H1 (cell line): ENCODE measurements at regions not wholly inside any gene's neighbourhood (a gene's known extent, or its start where the extent isn't known, plus 50 kb on each side); places are given as distances from the start of the nearest gene placed in this dataset.

Experiments used
- CTCF ChIA-PET: fragments of 300-600 bp; sonication (Branson Sonifier 250); formaldehyde crosslinking; loops from one replicate; lab custom pipeline; 2021; ENCODE audit not compliant: partially characterized antibody; lab: Charles Lee
- POLR2A ChIA-PET: fragments of 300-600 bp; sonication (Branson Sonifier 250); formaldehyde crosslinking; loops from one replicate; lab custom pipeline; 2021; ENCODE audit warnings: inconsistent platforms; ENCODE audit not compliant: partially characterized antibody; lab: Charles Lee
- DNase-seq, 2 experiments: peaks; one replicate each; pipeline versions ENCODE4 v3.0.0 to v3.0.0-alpha.2; 2010 to 2022; ENCODE audit warnings: low spot score in 2 of 2, low read depth in 1 of 2, mixed read lengths in 1 of 2
- FAIRE-seq: peaks from 2 replicates; lab custom pipeline; 2011; peaks lifted over from hg19 to GRCh38; lab: Jason Lieb, UNC
- H2AFZ ChIP-seq: 2 replicates; pipeline ENCODE4 v1.8.1; 2012; ENCODE audit warnings: low read length, inconsistent platforms
- H2AK5ac ChIP-seq: 2 replicates; pipeline ENCODE4 v1.6.1; 2013; ENCODE audit warnings: low read depth, low read length
- H2BK120ac ChIP-seq: replicated peaks from 2 replicates; pipeline ENCODE3; 2013; ENCODE audit warnings: low read depth, low read length, inconsistent platforms
- H2BK12ac ChIP-seq: 2 replicates; pipeline ENCODE4 v1.6.1; 2013; ENCODE audit warnings: low read depth, low read length
- H2BK15ac ChIP-seq: 2 replicates; pipeline ENCODE4 v1.6.1; 2013; ENCODE audit warnings: low read length
- H2BK20ac ChIP-seq: 2 replicates; pipeline ENCODE4 v1.6.1; 2013; ENCODE audit warnings: low read length
- H2BK5ac ChIP-seq: 2 replicates; pipeline ENCODE4 v1.6.1; 2013; ENCODE audit warnings: low read depth, low read length
- H3K14ac ChIP-seq: 2 replicates; pipeline ENCODE4 v1.6.1; 2013; ENCODE audit warnings: inconsistent platforms; ENCODE audit not compliant: insufficient read length
- H3K18ac ChIP-seq: 2 replicates; pipeline ENCODE4 v1.6.1; 2013; ENCODE audit warnings: low read length; ENCODE audit errors: extremely low read depth
- H3K23ac ChIP-seq: 2 replicates; pipeline ENCODE4 v1.6.1; 2013; ENCODE audit warnings: inconsistent platforms; ENCODE audit not compliant: insufficient read length
- H3K23me2 ChIP-seq: 2 replicates; pipeline ENCODE4 v1.6.1; 2013; ENCODE audit warnings: low read depth, low read length
- H3K27ac ChIP-seq: 2 replicates; pipeline ENCODE4 v1.6.1; 2011; ENCODE audit warnings: low read depth, low read length, inconsistent platforms
- H3K27me3 ChIP-seq, 4 experiments: replicated peaks in 1 of 4; 1 replicate in 1 of 4; 2 replicates in 3 of 4; pipeline versions ENCODE4 v1.6.1 to v1.8.1; 2011 to 2013; ENCODE audit warnings: low read length in 3 of 4, mild to moderate bottlenecking in 3 of 4, inconsistent platforms in 2 of 4, mixed read lengths in 2 of 4, moderate library complexity in 1 of 4; ENCODE audit not compliant: control insufficient read depth in 3 of 4, insufficient read depth in 3 of 4; ENCODE audit errors: extremely low read depth in 1 of 4
- H3K36me3 ChIP-seq, 4 experiments: 2 replicates each; pipeline versions ENCODE4 v1.6.1 to v1.8.1; 2011 to 2013; ENCODE audit warnings: mild to moderate bottlenecking in 4 of 4, low read length in 3 of 4, moderate library complexity in 2 of 4, control low read depth in 1 of 4, inconsistent platforms in 1 of 4; ENCODE audit not compliant: insufficient read depth in 4 of 4, control insufficient read depth in 2 of 4
- H3K4ac ChIP-seq: replicated peaks from 2 replicates; pipeline ENCODE3; 2013; ENCODE audit warnings: low read length, low read depth, mixed read lengths, inconsistent platforms; ENCODE audit not compliant: insufficient read length
- H3K4me1 ChIP-seq, 4 experiments: replicated peaks in 1 of 4; 1 replicate in 1 of 4; 2 replicates in 3 of 4; pipeline versions ENCODE4 v1.6.1 to v1.8.1; 2011 to 2013; ENCODE audit warnings: low read length in 3 of 4, inconsistent platforms in 2 of 4, mixed read lengths in 1 of 4; ENCODE audit not compliant: insufficient read depth in 4 of 4, control insufficient read depth in 3 of 4
- H3K4me2 ChIP-seq, 2 experiments: 2 replicates each; pipeline versions ENCODE4 v1.6.1 to v1.8.1; 2011 to 2013; ENCODE audit warnings: low read depth in 2 of 2, low read length in 2 of 2, control low read depth in 1 of 2, inconsistent platforms in 1 of 2, mild to moderate bottlenecking in 1 of 2; ENCODE audit not compliant: insufficient read depth in 1 of 2
- H3K4me3 ChIP-seq, 4 experiments: fragments of 200-600, 300-600 bp in 1 of 4; sonication (generic), shearing (Covaris generic), sonication (Bioruptor Twin) in 1 of 4; 2 replicates each; pipeline versions ENCODE4 v1.5.1 to v1.8.1; 2011 to 2016; ENCODE audit warnings: low read length in 4 of 4, low read depth in 3 of 4, control low read depth in 2 of 4, inconsistent platforms in 2 of 4, mild to moderate bottlenecking in 2 of 4, mixed read lengths in 1 of 4, moderate library complexity in 1 of 4; ENCODE audit not compliant: insufficient read depth in 2 of 4; ENCODE audit errors: extremely low read depth in 1 of 4
- H3K56ac ChIP-seq: replicated peaks from 2 replicates; pipeline ENCODE3; 2013; ENCODE audit warnings: low read depth, mild to moderate bottlenecking, mixed read lengths, low read length, inconsistent platforms; ENCODE audit not compliant: insufficient read length
- H3K79me1 ChIP-seq: 2 replicates; pipeline ENCODE4 v1.6.1; 2013; ENCODE audit warnings: low read depth, low read length, control low read depth
- H3K79me2 ChIP-seq, 2 experiments: 2 replicates each; pipeline versions ENCODE4 v1.6.1 to v1.8.1; 2012 to 2013; ENCODE audit warnings: low read length in 2 of 2, mild to moderate bottlenecking in 2 of 2, inconsistent platforms in 1 of 2; ENCODE audit not compliant: insufficient read depth in 2 of 2, control insufficient read depth in 1 of 2
- H3K9ac ChIP-seq, 4 experiments: replicated peaks in 1 of 4; 1 replicate in 1 of 4; 2 replicates in 3 of 4; pipeline versions ENCODE4 v1.6.1 to v1.8.1; 2011 to 2013; ENCODE audit warnings: low read depth in 3 of 4, low read length in 3 of 4, control low read depth in 2 of 4, mild to moderate bottlenecking in 2 of 4, moderate library complexity in 2 of 4, inconsistent platforms in 1 of 4; ENCODE audit errors: extremely low read depth in 1 of 4
- H3K9me3 ChIP-seq, 2 experiments: 2 replicates each; pipeline versions ENCODE4 v1.6.1 to v1.8.1; 2012 to 2013; ENCODE audit warnings: mild to moderate bottlenecking in 2 of 2, moderate library complexity in 2 of 2, control low read depth in 1 of 2, inconsistent platforms in 1 of 2, low read depth in 1 of 2, low read length in 1 of 2, mixed read lengths in 1 of 2; ENCODE audit not compliant: insufficient read depth in 2 of 2
- H4K20me1 ChIP-seq, 2 experiments: replicated peaks in 1 of 2; 2 replicates each; pipeline versions ENCODE3 to v1.8.1; 2011 to 2013; ENCODE audit warnings: inconsistent platforms in 2 of 2, low read length in 2 of 2, mild to moderate bottlenecking in 1 of 2; ENCODE audit not compliant: insufficient read depth in 2 of 2, control insufficient read depth in 1 of 2
- H4K5ac ChIP-seq: 2 replicates; pipeline ENCODE4 v1.6.1; 2013; ENCODE audit warnings: low read length, low read depth, mixed read lengths, inconsistent platforms; ENCODE audit not compliant: insufficient read length
- H4K8ac ChIP-seq: 2 replicates; pipeline ENCODE4 v1.8.0; 2013; ENCODE audit warnings: mild to moderate bottlenecking, moderate library complexity, low read length, inconsistent platforms; ENCODE audit not compliant: insufficient read depth; ENCODE audit errors: extremely low read depth
- H4K91ac ChIP-seq: replicated peaks from 2 replicates; pipeline ENCODE3; 2013; ENCODE audit warnings: low read length, mixed read lengths, inconsistent platforms; ENCODE audit not compliant: insufficient read length
- BCL11A ChIP-seq, 2 experiments: IDR thresholded peaks; one replicate each; pipeline ENCODE4 v1.6.1; 2011; ENCODE audit warnings: low read depth in 2 of 2, low read length in 2 of 2, mild to moderate bottlenecking in 2 of 2
- CEBPB ChIP-seq: IDR thresholded peaks from 2 replicates; pipeline ENCODE4 v1.6.1; 2012; ENCODE audit warnings: low read depth, low read length
- GABPA ChIP-seq: IDR thresholded peaks from 2 replicates; pipeline ENCODE4 v1.6.1; 2011; ENCODE audit warnings: mild to moderate bottlenecking, low read length, moderate library complexity, borderline replicate concordance; ENCODE audit not compliant: insufficient read depth
- MAFK ChIP-seq: IDR thresholded peaks from 2 replicates; pipeline ENCODE4 v1.6.1; 2012; ENCODE audit warnings: low read depth, mild to moderate bottlenecking, improper control_type of control experiment, low read length
- RBBP5 ChIP-seq: IDR thresholded peaks from 2 replicates; pipeline ENCODE4 v1.7.1; 2012; ENCODE audit warnings: low read depth, mild to moderate bottlenecking, inconsistent platforms, low read length, moderate library complexity, borderline replicate concordance
- RXRA ChIP-seq: IDR thresholded peaks from 2 replicates; pipeline ENCODE4 v1.6.1; 2011; ENCODE audit warnings: low read depth, mild to moderate bottlenecking, low read length, moderate library complexity; ENCODE audit not compliant: insufficient read depth
- WGBS, 2 experiments: shearing (Covaris generic) in 1 of 2; methylation state at CpG; one replicate each; pipeline versions ENCODE4 v1.1.6 to v1.1.7; 2013 to 2015; ENCODE audit warnings: low lambda C conversion rate in 2 of 2, mixed read lengths in 2 of 2, inconsistent platforms in 1 of 2, low coverage in 1 of 2, missing lambda C conversion rate in 1 of 2; ENCODE audit not compliant: insufficient replicate concordance in 2 of 2, insufficient coverage in 1 of 2, insufficient read length in 1 of 2; ENCODE audit errors: extremely low coverage in 1 of 2, missing lambda C conversion rate in 1 of 2; 5-methylcytosine and 5-hydroxymethylcytosine counted together

DNA sequence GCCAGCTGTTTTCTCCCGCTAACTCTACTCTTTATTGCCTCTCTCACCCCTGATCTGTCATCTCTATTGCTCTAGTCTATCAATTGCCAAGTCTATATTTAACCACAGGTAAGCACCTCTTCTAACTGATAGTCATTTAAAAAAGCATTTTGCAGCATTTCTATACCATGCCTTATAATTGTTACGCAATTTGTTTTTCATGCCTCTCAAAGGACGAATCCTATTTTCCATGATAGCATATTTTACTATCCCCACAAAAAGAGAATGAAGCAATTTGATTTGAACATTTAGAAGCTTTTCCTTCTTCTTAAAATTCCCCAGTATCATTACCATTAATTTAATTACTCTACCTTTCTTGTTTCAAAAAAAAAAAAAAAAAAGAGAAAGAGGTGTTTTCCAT is 432.8 kb upstream of the ZP4 start:
- no peak overlapping the region for H2AFZ ChIP-seq
- CTCF ChIA-PET: interaction anchor here (1.1 kb wide), 1 partner anchor 86 kb away, joined by 4 read pairs; no protein-coding TSS in a partner anchor

More for the DNA sequence above, 432.8 kb upstream of the ZP4 start:
- Histone ChIP-seq H3K9ac (no peak overlapping the region), H4K20me1 (no peaks in the 10 kb centered on the region), H3K23me2 (no peaks in the 10 kb centered on the region), H3K79me2 (no peaks in the 10 kb centered on the region), H3K27ac (no peak overlapping the region), H2AK5ac (no peak overlapping the region), H3K4ac (no peak overlapping the region), H2BK15ac (no peak overlapping the region), H3K27me3 (no peaks in the 10 kb centered on the region), H3K79me1 (no peaks in the 10 kb centered on the region), H3K23ac (no peak overlapping the region), H2BK20ac (no peak overlapping the region), H2BK12ac (no peak overlapping the region), H3K36me3 (no peaks in the 10 kb centered on the region), H3K4me3 (no peak overlapping the region), H3K9me3 (peaks cover 3 to 7% of the 10 kb centered on the region in 2 experiments; a peak in 2 of 4 replicates), H4K8ac (no peak overlapping the region), H2BK5ac (peak overlapping the region; percentile 35; the same call in 1 of the 2 replicates), H2BK120ac (no peak overlapping the region), H3K18ac (no peak overlapping the region), H4K5ac (no peak overlapping the region), H3K4me1 (no peaks in the 10 kb centered on the region), H4K91ac (no peak overlapping the region), H3K4me2 (no peak overlapping the region), H3K14ac (no peak overlapping the region), H3K56ac (no peak overlapping the region)
- POLR2A ChIA-PET: no interaction called here
- no peak for FAIRE-seq
- TF ChIP-seq GABPA (no peak), MAFK (no peak), RBBP5 (no peak), RXRA (no peak), CEBPB (peak; percentile 72; the same call in 1 of the 2 replicates), BCL11A (IDR thresholded peaks at IDR 0.05; ENCODE audit: low read depth in 2 of 2, low read length in 2 of 2) (no peak)
- 100% methylated on average over 3 of the region's 3 CpGs; no CpG with 5 or more reads in 1 of the 2 experiments for WGBS, 2 experiments
- DNase-seq: no peak
